ENCODE measurements at regions not wholly inside any gene's neighbourhood (a gene's known extent, or its start where the extent isn't known, plus 50 kb on each side); places are given as distances from the start of the nearest gene placed in this dataset.

GRCh38 chr6:101303495-101303894 lies 90.0 kb upstream of the GRIK2 start:
- TF ChIP-seq ARNTL (CRISPR knock-in tag; IDR thresholded peaks at IDR 0.05; ENCODE audit: borderline replicate concordance, low read depth) = no peak
- no peak for TF ChIP-seq PATZ1 (CRISPR knock-in tag; IDR thresholded peaks at IDR 0.05; ENCODE audit: borderline replicate concordance)
- TF ChIP-seq ESRRG (CRISPR knock-in tag; IDR thresholded peaks at IDR 0.05) = no peak
- no peak for TF ChIP-seq TOX (CRISPR knock-in tag; IDR thresholded peaks at IDR 0.05; ENCODE audit: borderline replicate concordance)
- TF ChIP-seq, protein P1, sequence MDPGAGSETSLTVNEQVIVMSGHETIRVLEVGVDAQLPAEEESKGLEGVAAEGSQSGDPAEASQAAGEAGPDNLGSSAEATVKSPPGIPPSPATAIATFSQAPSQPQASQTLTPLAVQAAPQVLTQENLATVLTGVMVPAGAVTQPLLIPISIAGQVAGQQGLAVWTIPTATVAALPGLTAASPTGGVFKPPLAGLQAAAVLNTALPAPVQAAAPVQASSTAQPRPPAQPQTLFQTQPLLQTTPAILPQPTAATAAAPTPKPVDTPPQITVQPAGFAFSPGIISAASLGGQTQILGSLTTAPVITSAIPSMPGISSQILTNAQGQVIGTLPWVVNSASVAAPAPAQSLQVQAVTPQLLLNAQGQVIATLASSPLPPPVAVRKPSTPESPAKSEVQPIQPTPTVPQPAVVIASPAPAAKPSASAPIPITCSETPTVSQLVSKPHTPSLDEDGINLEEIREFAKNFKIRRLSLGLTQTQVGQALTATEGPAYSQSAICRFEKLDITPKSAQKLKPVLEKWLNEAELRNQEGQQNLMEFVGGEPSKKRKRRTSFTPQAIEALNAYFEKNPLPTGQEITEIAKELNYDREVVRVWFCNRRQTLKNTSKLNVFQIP (CRISPR knock-in tag; IDR thresholded peaks at IDR 0.05; ENCODE audit: borderline replicate concordance, low read depth) = no peak
- TF ChIP-seq CSDC2 (CRISPR knock-in tag; IDR thresholded peaks at IDR 0.05) = no peak
- no peak for TF ChIP-seq ZC3H10 (CRISPR knock-in tag; IDR thresholded peaks at IDR 0.05)
- no peak for TF ChIP-seq ZFP3 (CRISPR knock-in tag; IDR thresholded peaks at IDR 0.05)
- no peak for TF ChIP-seq SNAI2 (CRISPR knock-in tag; IDR thresholded peaks at IDR 0.05)
- TF ChIP-seq ISL1 (CRISPR knock-in tag; IDR thresholded peaks at IDR 0.05) = no peak
